GM12878 (cell line): ENCODE measurements at regions not wholly inside any gene's neighbourhood (a gene's known extent, or its start where the extent isn't known, plus 50 kb on each side); places are given as distances from the start of the nearest gene placed in this dataset.

ENCODE experiments used
- EGR1 ChIP-seq, 2 experiments: IDR thresholded peaks; 1 replicate in 1 of 2; 2 replicates in 1 of 2; pipeline ENCODE4 v1.6.1; 2011 to 2012; ENCODE audit warnings: low read depth in 2 of 2, low read length in 2 of 2, borderline replicate concordance in 1 of 2, mild to moderate bottlenecking in 1 of 2, moderate library complexity in 1 of 2
- PML ChIP-seq: IDR thresholded peaks from 2 replicates; pipeline ENCODE4 v1.6.1; 2012; ENCODE audit warnings: low read length, inconsistent platforms
- TCF12 ChIP-seq: IDR thresholded peaks from 2 replicates; pipeline ENCODE4 v1.6.1; 2011; ENCODE audit warnings: low read depth, mild to moderate bottlenecking, low read length
- TF ChIP-seq, protein P1 (sequence below): fragments of 450-650 bp; IDR thresholded peaks from 2 replicates; pipeline ENCODE4 v1.6.1; 2017; ENCODE audit warnings: mild to moderate bottlenecking, moderate library complexity
- TF ChIP-seq, protein P2 (sequence below): fragments of 450-650 bp; IDR thresholded peaks from 2 replicates; pipeline ENCODE4 v1.6.1; 2017; ENCODE audit warnings: mild to moderate bottlenecking, moderate library complexity

DNA sequence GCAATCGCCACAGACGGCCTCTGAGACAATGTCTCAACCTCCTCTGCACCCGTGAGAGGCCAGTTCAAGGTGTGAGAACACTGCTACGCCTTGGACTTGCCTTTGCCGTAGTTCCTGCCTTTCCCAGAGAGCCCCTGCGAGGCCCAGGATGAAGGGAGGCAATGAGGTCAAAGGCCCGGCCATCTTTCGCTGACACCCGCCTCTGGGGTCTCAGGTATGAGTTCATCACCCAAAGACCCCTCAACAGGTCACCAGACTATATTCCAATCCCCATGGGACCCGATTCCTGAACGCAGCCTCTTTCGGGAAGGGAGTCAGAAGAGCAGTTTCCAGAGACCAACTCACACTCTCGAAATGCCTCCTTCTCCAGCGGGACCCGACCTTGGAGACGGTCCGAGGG is 573.5 kb downstream of the KCNJ18 start (continued):
- TF ChIP-seq, protein P1, sequence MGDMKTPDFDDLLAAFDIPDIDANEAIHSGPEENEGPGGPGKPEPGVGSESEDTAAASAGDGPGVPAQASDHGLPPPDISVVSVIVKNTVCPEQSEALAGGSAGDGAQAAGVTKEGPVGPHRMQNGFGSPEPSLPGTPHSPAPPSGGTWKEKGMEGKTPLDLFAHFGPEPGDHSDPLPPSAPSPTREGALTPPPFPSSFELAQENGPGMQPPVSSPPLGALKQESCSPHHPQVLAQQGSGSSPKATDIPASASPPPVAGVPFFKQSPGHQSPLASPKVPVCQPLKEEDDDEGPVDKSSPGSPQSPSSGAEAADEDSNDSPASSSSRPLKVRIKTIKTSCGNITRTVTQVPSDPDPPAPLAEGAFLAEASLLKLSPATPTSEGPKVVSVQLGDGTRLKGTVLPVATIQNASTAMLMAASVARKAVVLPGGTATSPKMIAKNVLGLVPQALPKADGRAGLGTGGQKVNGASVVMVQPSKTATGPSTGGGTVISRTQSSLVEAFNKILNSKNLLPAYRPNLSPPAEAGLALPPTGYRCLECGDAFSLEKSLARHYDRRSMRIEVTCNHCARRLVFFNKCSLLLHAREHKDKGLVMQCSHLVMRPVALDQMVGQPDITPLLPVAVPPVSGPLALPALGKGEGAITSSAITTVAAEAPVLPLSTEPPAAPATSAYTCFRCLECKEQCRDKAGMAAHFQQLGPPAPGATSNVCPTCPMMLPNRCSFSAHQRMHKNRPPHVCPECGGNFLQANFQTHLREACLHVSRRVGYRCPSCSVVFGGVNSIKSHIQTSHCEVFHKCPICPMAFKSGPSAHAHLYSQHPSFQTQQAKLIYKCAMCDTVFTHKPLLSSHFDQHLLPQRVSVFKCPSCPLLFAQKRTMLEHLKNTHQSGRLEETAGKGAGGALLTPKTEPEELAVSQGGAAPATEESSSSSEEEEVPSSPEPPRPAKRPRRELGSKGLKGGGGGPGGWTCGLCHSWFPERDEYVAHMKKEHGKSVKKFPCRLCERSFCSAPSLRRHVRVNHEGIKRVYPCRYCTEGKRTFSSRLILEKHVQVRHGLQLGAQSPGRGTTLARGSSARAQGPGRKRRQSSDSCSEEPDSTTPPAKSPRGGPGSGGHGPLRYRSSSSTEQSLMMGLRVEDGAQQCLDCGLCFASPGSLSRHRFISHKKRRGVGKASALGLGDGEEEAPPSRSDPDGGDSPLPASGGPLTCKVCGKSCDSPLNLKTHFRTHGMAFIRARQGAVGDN = no peak
- TF ChIP-seq, protein P2, sequence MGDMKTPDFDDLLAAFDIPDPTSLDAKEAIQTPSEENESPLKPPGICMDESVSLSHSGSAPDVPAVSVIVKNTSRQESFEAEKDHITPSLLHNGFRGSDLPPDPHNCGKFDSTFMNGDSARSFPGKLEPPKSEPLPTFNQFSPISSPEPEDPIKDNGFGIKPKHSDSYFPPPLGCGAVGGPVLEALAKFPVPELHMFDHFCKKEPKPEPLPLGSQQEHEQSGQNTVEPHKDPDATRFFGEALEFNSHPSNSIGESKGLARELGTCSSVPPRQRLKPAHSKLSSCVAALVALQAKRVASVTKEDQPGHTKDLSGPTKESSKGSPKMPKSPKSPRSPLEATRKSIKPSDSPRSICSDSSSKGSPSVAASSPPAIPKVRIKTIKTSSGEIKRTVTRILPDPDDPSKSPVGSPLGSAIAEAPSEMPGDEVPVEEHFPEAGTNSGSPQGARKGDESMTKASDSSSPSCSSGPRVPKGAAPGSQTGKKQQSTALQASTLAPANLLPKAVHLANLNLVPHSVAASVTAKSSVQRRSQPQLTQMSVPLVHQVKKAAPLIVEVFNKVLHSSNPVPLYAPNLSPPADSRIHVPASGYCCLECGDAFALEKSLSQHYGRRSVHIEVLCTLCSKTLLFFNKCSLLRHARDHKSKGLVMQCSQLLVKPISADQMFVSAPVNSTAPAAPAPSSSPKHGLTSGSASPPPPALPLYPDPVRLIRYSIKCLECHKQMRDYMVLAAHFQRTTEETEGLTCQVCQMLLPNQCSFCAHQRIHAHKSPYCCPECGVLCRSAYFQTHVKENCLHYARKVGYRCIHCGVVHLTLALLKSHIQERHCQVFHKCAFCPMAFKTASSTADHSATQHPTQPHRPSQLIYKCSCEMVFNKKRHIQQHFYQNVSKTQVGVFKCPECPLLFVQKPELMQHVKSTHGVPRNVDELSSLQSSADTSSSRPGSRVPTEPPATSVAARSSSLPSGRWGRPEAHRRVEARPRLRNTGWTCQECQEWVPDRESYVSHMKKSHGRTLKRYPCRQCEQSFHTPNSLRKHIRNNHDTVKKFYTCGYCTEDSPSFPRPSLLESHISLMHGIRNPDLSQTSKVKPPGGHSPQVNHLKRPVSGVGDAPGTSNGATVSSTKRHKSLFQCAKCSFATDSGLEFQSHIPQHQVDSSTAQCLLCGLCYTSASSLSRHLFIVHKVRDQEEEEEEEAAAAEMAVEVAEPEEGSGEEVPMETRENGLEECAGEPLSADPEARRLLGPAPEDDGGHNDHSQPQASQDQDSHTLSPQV = no peak
- no peak for TF ChIP-seq EGR1 (IDR thresholded peaks at IDR 0.05; ENCODE audit: borderline replicate concordance in 1 of 2, low read depth in 2 of 2, low read length in 2 of 2)
- TF ChIP-seq PML = no peak
- TF ChIP-seq TCF12 = no peak
